Fibroblast of villous mesenchyme (primary cell): ENCODE measurements at regions not wholly inside any gene's neighbourhood (a gene's known extent, or its start where the extent isn't known, plus 50 kb on each side); places are given as distances from the start of the nearest gene placed in this dataset.
"Not testable (repeated sequence)": the region's sequence is repeated elsewhere in the genome, so short reads cannot be mapped to it uniquely, and the experiment has no call there.

Experiments used
- DNase-seq: peaks from one replicate; pipeline ENCODE4 v3.0.0-alpha.2; 2010; ENCODE audit warnings: low read depth
- H3K4me3 ChIP-seq: 2 replicates; pipeline ENCODE4 v1.5.1; 2011; ENCODE audit warnings: low read depth, mild to moderate bottlenecking, low read length
- TF ChIP-seq, protein P1 (sequence below): IDR thresholded peaks from 2 replicates; pipeline ENCODE4 v1.5.1; 2012; ENCODE audit warnings: low read depth, mild to moderate bottlenecking, low read length; ENCODE audit not compliant: insufficient read depth

DNA sequence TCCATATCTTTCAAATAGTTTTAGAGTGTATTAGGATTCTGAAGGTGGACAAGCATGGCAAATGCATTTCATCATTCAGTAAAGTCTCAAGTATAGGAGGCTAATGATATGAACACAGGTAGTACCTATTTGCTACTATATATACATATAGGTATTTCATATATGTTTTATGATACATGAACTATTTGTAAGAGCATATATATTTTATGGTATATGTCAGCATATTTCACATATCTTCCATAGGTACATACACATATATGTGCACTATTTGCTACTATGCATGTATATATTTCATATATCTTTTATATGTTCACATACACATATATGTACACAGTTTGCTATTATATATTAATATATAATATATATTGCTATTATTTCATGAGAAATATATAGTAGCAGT lies 1291.7 kb upstream of the MIR17HG start:
- TF ChIP-seq, protein P1, sequence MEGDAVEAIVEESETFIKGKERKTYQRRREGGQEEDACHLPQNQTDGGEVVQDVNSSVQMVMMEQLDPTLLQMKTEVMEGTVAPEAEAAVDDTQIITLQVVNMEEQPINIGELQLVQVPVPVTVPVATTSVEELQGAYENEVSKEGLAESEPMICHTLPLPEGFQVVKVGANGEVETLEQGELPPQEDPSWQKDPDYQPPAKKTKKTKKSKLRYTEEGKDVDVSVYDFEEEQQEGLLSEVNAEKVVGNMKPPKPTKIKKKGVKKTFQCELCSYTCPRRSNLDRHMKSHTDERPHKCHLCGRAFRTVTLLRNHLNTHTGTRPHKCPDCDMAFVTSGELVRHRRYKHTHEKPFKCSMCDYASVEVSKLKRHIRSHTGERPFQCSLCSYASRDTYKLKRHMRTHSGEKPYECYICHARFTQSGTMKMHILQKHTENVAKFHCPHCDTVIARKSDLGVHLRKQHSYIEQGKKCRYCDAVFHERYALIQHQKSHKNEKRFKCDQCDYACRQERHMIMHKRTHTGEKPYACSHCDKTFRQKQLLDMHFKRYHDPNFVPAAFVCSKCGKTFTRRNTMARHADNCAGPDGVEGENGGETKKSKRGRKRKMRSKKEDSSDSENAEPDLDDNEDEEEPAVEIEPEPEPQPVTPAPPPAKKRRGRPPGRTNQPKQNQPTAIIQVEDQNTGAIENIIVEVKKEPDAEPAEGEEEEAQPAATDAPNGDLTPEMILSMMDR = no peak
- no peak for DNase-seq
- H3K4me3 ChIP-seq = no peak overlapping the region

DNA sequence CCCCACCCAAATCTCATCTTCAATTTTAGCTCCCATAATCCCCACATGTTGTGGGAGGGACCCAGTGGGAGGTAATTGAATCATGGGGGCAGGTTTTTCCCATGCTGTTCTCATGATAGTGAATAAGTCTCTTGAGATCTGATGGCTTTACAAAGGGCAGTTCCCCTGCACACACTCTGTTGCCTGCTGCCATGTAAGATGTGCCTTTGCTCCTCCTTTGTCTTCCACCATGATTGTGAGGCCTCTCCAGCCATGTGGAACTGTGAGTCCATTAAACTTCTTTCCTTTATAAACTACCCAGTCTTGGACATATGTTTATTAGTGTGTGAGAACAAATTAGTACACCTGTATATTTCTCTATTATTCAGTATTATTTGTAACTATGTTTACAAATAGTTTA lies 1283.3 kb upstream of the MIR17HG start:
- not testable (repeated sequence) for H3K4me3 ChIP-seq, DNase-seq

DNA sequence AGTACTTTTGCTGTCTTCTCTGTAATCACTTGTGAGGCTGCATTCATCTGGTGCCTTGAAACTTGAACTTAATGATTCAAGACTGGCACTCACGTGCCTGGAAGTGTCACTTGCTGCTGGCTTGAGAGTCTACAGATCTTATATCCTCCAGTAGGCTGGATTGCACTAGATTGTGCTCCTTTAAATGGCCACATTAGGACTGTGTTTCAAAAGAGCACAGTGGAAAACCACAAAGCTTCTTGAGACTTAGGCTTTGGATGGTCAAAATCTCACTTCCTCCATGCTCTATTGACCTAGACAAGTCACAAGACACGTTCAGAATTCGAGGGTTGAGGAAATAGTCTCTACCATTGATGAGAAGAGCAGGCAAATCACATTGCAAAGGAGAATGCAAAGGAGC lies 1278.8 kb upstream of the MIR17HG start:
- no peak for DNase-seq
- TF ChIP-seq, protein P1 = no peak
- no peak overlapping the region for H3K4me3 ChIP-seq

DNA sequence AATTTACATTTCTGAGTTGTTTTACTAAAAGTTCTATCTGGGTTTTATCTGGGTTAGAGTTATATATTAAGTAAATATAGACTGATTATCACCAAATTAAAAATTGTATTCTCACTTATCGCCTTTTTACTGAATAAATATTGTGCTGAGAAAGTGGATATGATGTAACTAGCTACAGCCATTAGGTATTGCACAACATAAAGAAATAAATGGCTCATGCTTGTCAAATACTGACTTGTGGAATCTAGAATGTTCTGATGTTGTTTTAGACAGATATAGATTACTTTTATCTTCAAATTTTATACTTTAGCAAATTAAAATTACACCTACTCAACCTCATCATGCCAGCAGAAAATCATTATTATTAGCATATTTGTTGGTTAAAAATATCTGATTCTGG lies 1277.1 kb upstream of the MIR17HG start:
- TF ChIP-seq, protein P1 = no peak

DNA sequence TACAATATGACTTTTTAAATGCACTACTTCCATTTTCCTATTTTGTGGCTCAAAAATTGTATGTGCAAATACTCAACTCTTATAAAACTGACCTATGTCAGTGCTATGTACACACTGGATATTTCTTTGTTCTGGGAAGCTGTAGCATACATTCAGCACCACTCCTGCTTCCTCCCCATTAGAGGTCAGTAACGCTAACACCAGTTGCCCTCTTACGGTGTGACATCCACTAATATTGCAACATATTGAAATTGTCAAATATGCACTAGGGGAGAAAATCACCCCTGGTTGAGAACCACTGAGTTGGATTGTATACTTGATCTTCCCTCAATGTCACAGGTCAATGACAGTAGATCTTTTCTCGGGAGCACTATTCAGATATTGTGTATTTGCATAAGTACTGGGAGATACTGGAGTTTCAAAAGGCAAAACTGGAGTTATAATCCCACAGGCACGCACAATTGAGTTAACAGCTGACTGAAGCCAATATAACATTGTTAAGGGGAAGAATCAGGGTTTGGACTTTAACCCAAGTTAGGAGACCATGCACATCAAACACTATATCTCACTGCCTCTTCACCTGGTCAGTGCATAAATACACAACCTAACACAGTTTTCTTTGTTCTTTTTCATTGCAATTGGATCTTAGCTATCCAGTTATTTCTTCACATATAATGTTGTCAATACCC lies 1276.5 kb upstream of the MIR17HG start:
- no peak overlapping the region for H3K4me3 ChIP-seq
- TF ChIP-seq, protein P1 = no peak
- no peak for DNase-seq

More for the DNA sequence above, 1277.1 kb upstream of the MIR17HG start:
- no peak overlapping the region for H3K4me3 ChIP-seq
- DNase-seq = no peak

DNA sequence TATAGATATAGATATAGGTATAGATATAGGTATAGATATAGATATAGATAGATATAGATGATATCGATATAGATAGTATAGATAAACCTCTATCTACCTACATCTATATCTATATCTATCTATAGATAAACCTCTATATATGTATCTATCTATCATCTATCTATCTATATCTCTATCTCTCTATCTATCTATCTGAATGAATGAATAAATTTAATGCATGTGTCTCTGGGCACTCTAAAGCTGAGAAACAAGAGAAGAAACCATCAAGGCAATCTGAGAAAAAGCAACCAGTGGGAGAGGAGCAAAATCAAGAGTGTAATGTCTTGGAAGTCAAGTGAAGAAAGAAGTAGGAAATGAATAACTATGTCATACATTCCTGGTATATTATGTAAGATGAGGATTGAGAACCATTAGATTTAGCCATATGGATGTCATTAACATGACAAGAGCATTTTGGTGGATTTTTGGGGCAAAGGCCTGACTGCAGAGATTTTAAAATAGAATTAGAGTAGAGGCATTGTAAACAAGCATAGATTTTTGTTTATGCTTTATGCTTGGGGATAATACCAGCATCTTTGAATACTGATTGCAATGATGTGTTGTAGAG lies 1262.7 kb upstream of the MIR17HG start:
- TF ChIP-seq, protein P1 = no peak
- DNase-seq = no peak
- no peak overlapping the region for H3K4me3 ChIP-seq

DNA sequence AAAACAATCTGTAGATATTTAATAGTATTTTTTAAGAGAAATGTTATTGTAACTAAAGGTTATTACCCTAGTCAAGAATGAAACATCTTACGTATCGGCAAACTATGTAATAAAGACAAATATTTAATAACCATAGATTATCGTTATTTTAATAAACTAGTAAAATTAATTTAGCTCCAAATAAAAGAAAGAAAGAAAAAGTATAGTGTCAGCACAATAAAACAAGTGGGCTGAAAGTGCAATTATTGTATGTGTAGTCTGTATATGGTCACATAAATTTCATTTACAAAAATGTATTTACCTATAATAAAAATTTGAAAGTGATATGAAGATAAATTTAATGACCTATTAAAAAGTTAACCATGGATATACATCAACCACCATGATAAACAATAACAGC lies 1258.4 kb upstream of the MIR17HG start:
- TF ChIP-seq, protein P1 = no peak
- H3K4me3 ChIP-seq = no peak overlapping the region
- DNase-seq = no peak
